CD4-positive, CD25-positive, alpha-beta regulatory T cell (primary cell): ENCODE measurements at regions not wholly inside any gene's neighbourhood (a gene's known extent, or its start where the extent isn't known, plus 50 kb on each side); places are given as distances from the start of the nearest gene placed in this dataset.

ENCODE experiments used
- ATAC-seq, 2 donors: fragments of 150-1000 bp; cut with Tn5 transposase; one replicate each; pipeline ENCODE4 v1.10.0; 2021; ENCODE audit warnings: low read depth in 2 of 2, moderate number of reproducible peaks in 2 of 2, moderate library complexity in 1 of 2
- DNase-seq, 3 donors: peaks; one replicate each; pipeline versions ENCODE4 v3.0.0 to v3.0.0-alpha.2; 2012 to 2022; ENCODE audit warnings: mixed read lengths in 1 of 3
- H3K27ac ChIP-seq: one replicate; pipeline ENCODE4 v1.7.0; 2013; ENCODE audit warnings: mild to moderate bottlenecking, low read length; ENCODE audit not compliant: insufficient read depth, poor library complexity, severe bottlenecking
- H3K27me3 ChIP-seq: one replicate; pipeline ENCODE4 v1.7.0; 2013; ENCODE audit warnings: low read length; ENCODE audit not compliant: control insufficient read depth, insufficient read depth
- H3K36me3 ChIP-seq: one replicate; pipeline ENCODE4 v1.7.0; 2013; ENCODE audit warnings: mild to moderate bottlenecking, low read length, moderate library complexity; ENCODE audit not compliant: control insufficient read depth, insufficient read depth
- H3K4me1 ChIP-seq: 2 replicates; pipeline ENCODE4 v1.7.0; 2013; ENCODE audit warnings: mild to moderate bottlenecking, low read length; ENCODE audit not compliant: insufficient read depth, control insufficient read depth, poor library complexity, severe bottlenecking
- H3K4me3 ChIP-seq: one replicate; pipeline ENCODE4 v1.7.0; 2013; ENCODE audit warnings: low read depth, mild to moderate bottlenecking, low read length, moderate library complexity
- H3K9me3 ChIP-seq, 2 experiments: 1 replicate in 1 of 2; 2 replicates in 1 of 2; pipeline ENCODE4 v1.7.0; 2013; ENCODE audit warnings: low read length in 2 of 2, mild to moderate bottlenecking in 1 of 2, moderate library complexity in 1 of 2; ENCODE audit not compliant: control insufficient read depth in 2 of 2
- H3K27ac Mint-ChIP-seq, 3 donors: one replicate each; pipeline ENCODE4 v1.8.0; 2020 to 2022; ENCODE audit warnings: mild to moderate bottlenecking in 3 of 3, mixed read lengths in 3 of 3, moderate library complexity in 2 of 3
- H3K27me3 Mint-ChIP-seq: one replicate; pipeline ENCODE4 v1.8.0; 2022; ENCODE audit warnings: mild to moderate bottlenecking, mixed read lengths
- H3K36me3 Mint-ChIP-seq: one replicate; pipeline ENCODE4 v1.8.0; 2020; ENCODE audit warnings: mixed read lengths
- H3K4me1 Mint-ChIP-seq, 4 donors: one replicate each; pipeline ENCODE4 v1.8.0; 2020 to 2022; ENCODE audit warnings: mixed read lengths in 4 of 4, mild to moderate bottlenecking in 1 of 4
- H3K4me3 Mint-ChIP-seq, 4 donors: one replicate each; pipeline ENCODE4 v1.8.0; 2020 to 2022; ENCODE audit warnings: mild to moderate bottlenecking in 4 of 4, mixed read lengths in 4 of 4, moderate library complexity in 3 of 4
- H3K9me3 Mint-ChIP-seq, 7 donors: one replicate each; pipeline ENCODE4 v1.8.0; 2020 to 2022; ENCODE audit warnings: mixed read lengths in 7 of 7, mild to moderate bottlenecking in 3 of 7, moderate library complexity in 2 of 7

GRCh38 chr12:107921062-107921461 lies 146.6 kb downstream of the ASCL4 start:
- DNase-seq (no peak), ATAC-seq (no peak)
- H3K9me3 ChIP-seq = no peaks in the 10 kb centered on the region
- H3K27me3 Mint-ChIP-seq = peaks cover 11% of the 10 kb centered on the region
- H3K4me3 Mint-ChIP-seq = no peak overlapping the region
- no peak overlapping the region for H3K4me3 ChIP-seq
- H3K4me1 Mint-ChIP-seq = peaks cover 0 to 3% (median 0%) of the 10 kb centered on the region in 4 donors
- H3K36me3 ChIP-seq = no peaks in the 10 kb centered on the region
- H3K27ac Mint-ChIP-seq = no peak overlapping the region
- peaks cover 4% of the 10 kb centered on the region for H3K27me3 ChIP-seq
- H3K4me1 ChIP-seq = no peaks in the 10 kb centered on the region
- no peaks in the 10 kb centered on the region for H3K36me3 Mint-ChIP-seq
- no peak overlapping the region for H3K27ac ChIP-seq
- H3K9me3 Mint-ChIP-seq = no peaks in the 10 kb centered on the region

GRCh38 chr12:107925125-107925524 lies 150.6 kb downstream of the ASCL4 start:
- H3K9me3 Mint-ChIP-seq = peaks cover 0 to 3% (median 0%) of the 10 kb centered on the region in 7 donors
- peaks cover 6% of the 10 kb centered on the region for H3K27me3 ChIP-seq
- no peak overlapping the region for H3K27ac Mint-ChIP-seq
- no peak for ATAC-seq
- no peaks in the 10 kb centered on the region for H3K36me3 Mint-ChIP-seq
- H3K4me1 Mint-ChIP-seq = no peaks in the 10 kb centered on the region
- H3K27ac ChIP-seq = no peak overlapping the region
- no peak for DNase-seq
- no peak overlapping the region for H3K4me3 Mint-ChIP-seq
- H3K4me1 ChIP-seq = no peaks in the 10 kb centered on the region
- no peaks in the 10 kb centered on the region for H3K9me3 ChIP-seq
- H3K4me3 ChIP-seq = no peak overlapping the region
- peaks cover 10% of the 10 kb centered on the region for H3K27me3 Mint-ChIP-seq
- H3K36me3 ChIP-seq = no peaks in the 10 kb centered on the region

DNA sequence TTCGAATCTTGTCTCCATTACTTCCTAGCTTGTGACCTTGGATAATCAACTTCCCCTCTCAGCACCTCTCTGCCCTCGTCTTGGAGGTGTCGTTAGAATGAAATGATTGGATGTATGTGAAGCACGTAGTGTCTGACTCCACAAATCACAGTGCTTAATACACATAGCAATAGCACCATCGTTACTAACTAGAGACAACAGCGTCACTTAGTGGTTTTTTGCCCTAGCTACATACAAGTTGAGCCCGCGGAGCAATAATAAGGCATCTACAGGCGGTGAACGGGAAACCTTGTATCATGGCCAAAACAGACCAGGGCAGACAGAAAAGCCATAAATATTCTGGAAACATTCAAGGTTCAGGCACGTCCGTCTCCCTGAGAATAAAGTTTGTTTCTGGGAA lies 154.9 kb downstream of the ASCL4 start:
- ATAC-seq (no peak), DNase-seq (peak in 1 of 3 donors; percentile 18)
- Mint-ChIP-seq H3K4me1 (no peaks in the 10 kb centered on the region), H3K27ac (no peak overlapping the region), H3K9me3 (peaks cover 0 to 6% (median 0%) of the 10 kb centered on the region in 7 donors), H3K36me3 (no peaks in the 10 kb centered on the region), H3K27me3 (peaks cover 9% of the 10 kb centered on the region), H3K4me3 (no peak overlapping the region)
- Histone ChIP-seq H3K36me3 (no peaks in the 10 kb centered on the region), H3K4me3 (no peak overlapping the region), H3K4me1 (no peaks in the 10 kb centered on the region), H3K27me3 (peaks cover 7% of the 10 kb centered on the region), H3K9me3 (no peaks in the 10 kb centered on the region), H3K27ac (no peak overlapping the region)

- H3K4me1 Mint-ChIP-seq = no peaks in the 10 kb centered on the region
- H3K9me3 ChIP-seq = no peaks in the 10 kb centered on the region
- peaks cover 7% of the 10 kb centered on the region for H3K27me3 ChIP-seq
- no peaks in the 10 kb centered on the region for H3K4me1 ChIP-seq
- H3K27ac ChIP-seq = no peak overlapping the region
- no peaks in the 10 kb centered on the region for H3K36me3 Mint-ChIP-seq
- H3K4me3 ChIP-seq = no peak overlapping the region
- DNase-seq (no peak), ATAC-seq (no peak)
- H3K27ac Mint-ChIP-seq = no peak overlapping the region
- H3K27me3 Mint-ChIP-seq = peaks cover 15% of the 10 kb centered on the region
- H3K36me3 ChIP-seq = no peaks in the 10 kb centered on the region
- peaks cover 0 to 6% (median 0%) of the 10 kb centered on the region in 7 donors for H3K9me3 Mint-ChIP-seq
- no peak overlapping the region for H3K4me3 Mint-ChIP-seq
Measured at GRCh38 chr12:107931761-107932160, 157.3 kb downstream of the ASCL4 start.

DNA sequence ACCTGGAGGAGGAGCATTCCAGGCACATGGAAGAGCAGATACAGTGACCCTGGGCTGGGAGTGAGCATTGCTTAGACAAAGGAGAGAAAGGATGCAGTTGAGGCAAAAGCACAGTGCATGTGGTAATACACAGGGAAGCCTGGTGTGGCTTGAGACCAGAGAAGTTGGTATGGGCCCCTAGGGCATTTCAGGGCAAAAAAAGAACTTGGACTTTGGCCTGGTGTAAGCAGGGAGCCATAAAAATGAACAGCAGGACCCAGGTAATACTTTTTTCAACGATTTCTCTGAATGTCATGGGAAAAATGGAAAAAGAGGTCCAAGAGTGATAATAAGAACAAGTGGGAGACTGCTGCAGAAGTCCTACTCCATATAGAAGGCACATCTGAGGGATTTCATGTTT lies 163.9 kb downstream of the ASCL4 start:
- Mint-ChIP-seq H3K27me3 (peaks cover 14% of the 10 kb centered on the region), H3K4me1 (no peaks in the 10 kb centered on the region), H3K9me3 (peaks cover 1 to 18% (median 5%) of the 10 kb centered on the region in 7 donors), H3K36me3 (no peaks in the 10 kb centered on the region), H3K27ac (no peak overlapping the region), H3K4me3 (no peak overlapping the region)
- H3K27ac ChIP-seq = no peak overlapping the region
- DNase-seq (no peak), ATAC-seq (no peak)
- no peaks in the 10 kb centered on the region for H3K36me3 ChIP-seq
- peaks cover 4% of the 10 kb centered on the region for H3K27me3 ChIP-seq
- H3K9me3 ChIP-seq = peaks cover 0 to 10% of the 10 kb centered on the region in 2 experiments
- H3K4me3 ChIP-seq = no peak overlapping the region
- H3K4me1 ChIP-seq = no peaks in the 10 kb centered on the region

DNA sequence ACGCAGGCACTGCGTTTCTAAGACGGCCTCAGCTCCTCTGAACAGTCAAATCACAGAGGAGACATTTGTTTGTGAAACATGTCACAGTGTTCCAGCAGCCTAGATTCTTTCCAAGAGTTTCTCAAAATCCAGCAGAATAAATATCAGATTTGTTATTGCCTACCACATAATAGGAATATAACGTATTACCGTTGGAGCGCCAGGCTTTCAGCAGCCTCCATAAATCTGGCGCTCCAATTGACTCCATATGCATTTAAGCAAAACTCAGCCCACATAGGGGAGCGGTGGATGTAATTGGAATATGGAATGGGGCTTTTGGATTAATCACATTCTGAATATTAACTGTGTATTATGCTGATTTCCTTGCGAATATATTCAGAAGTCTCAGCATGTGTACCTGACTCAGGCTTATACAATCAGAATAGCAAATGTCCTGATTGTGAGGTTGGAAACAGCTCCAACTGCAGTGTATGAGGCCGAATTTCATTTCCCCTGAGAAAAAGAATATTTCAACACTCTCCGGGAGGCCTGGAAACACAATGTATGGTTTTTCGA lies 174.0 kb downstream of the ASCL4 start:
- H3K4me1 ChIP-seq = no peaks in the 10 kb centered on the region
- H3K4me1 Mint-ChIP-seq = no peaks in the 10 kb centered on the region
- DNase-seq = no peak
- no peak overlapping the region for H3K27ac ChIP-seq
- no peak overlapping the region for H3K4me3 Mint-ChIP-seq
- peaks cover 0 to 7% (median 2%) of the 10 kb centered on the region in 7 donors for H3K9me3 Mint-ChIP-seq
- H3K27ac Mint-ChIP-seq = no peak overlapping the region
- H3K4me3 ChIP-seq = no peak overlapping the region
- H3K27me3 Mint-ChIP-seq = peaks cover 10% of the 10 kb centered on the region
- H3K36me3 Mint-ChIP-seq = no peaks in the 10 kb centered on the region
- no peak for ATAC-seq
- H3K27me3 ChIP-seq = no peaks in the 10 kb centered on the region
- no peaks in the 10 kb centered on the region for H3K36me3 ChIP-seq
- no peaks in the 10 kb centered on the region for H3K9me3 ChIP-seq

GRCh38 chr12:107951024-107951423 lies 176.5 kb downstream of the ASCL4 start:
- H3K36me3 Mint-ChIP-seq = no peaks in the 10 kb centered on the region
- H3K4me1 Mint-ChIP-seq = no peaks in the 10 kb centered on the region
- no peak overlapping the region for H3K27ac Mint-ChIP-seq

GRCh38 chr12:107955966-107956643 lies 173.0 kb upstream of the WSCD2 start:
- no peaks in the 10 kb centered on the region for H3K9me3 ChIP-seq
- H3K36me3 ChIP-seq = no peaks in the 10 kb centered on the region
- Mint-ChIP-seq H3K4me3 (no peak overlapping the region), H3K27ac (no peak overlapping the region), H3K4me1 (no peaks in the 10 kb centered on the region), H3K9me3 (peaks cover 0 to 4% (median 2%) of the 10 kb centered on the region in 7 donors), H3K27me3 (peaks cover 10% of the 10 kb centered on the region), H3K36me3 (no peaks in the 10 kb centered on the region)
- H3K27me3 ChIP-seq = no peaks in the 10 kb centered on the region
- H3K27ac ChIP-seq = no peak overlapping the region
- DNase-seq (no peak), ATAC-seq (no peak)
- H3K4me1 ChIP-seq = no peaks in the 10 kb centered on the region
- no peak overlapping the region for H3K4me3 ChIP-seq

More at GRCh38 chr12:107951024-107951423, 176.5 kb downstream of the ASCL4 start:
- no peaks in the 10 kb centered on the region for H3K9me3 ChIP-seq
- DNase-seq = no peak
- no peaks in the 10 kb centered on the region for H3K27me3 ChIP-seq
- Mint-ChIP-seq H3K9me3 (peaks cover 0 to 2% (median 0%) of the 10 kb centered on the region in 7 donors), H3K27me3 (peaks cover 5% of the 10 kb centered on the region), H3K4me3 (no peak overlapping the region)
- no peak overlapping the region for H3K27ac ChIP-seq
- no peak for ATAC-seq
- H3K4me3 ChIP-seq = no peak overlapping the region
- no peaks in the 10 kb centered on the region for H3K4me1 ChIP-seq
- H3K36me3 ChIP-seq = no peaks in the 10 kb centered on the region
